Epithelial cell of esophagus (primary cell): ENCODE measurements at regions not wholly inside any gene's neighbourhood (a gene's known extent, or its start where the extent isn't known, plus 50 kb on each side); places are given as distances from the start of the nearest gene placed in this dataset.
A peak's percentile ranks its signal among the peaks of the same experiment; 100 is the strongest.

Experiments
- DNase-seq: peaks from one replicate; pipeline ENCODE4 v3.0.0; 2010; ENCODE audit warnings: low read depth
- H3K4me3 ChIP-seq: 2 replicates; pipeline ENCODE4 v1.5.1; 2011; ENCODE audit warnings: mild to moderate bottlenecking, low read length, control low read depth
- TF ChIP-seq, protein P1 (sequence below): IDR thresholded peaks from 2 replicates; pipeline ENCODE4 v1.5.1; 2011; ENCODE audit warnings: low read depth, mild to moderate bottlenecking, low read length, control low read depth, inconsistent platforms; ENCODE audit not compliant: insufficient read depth; ENCODE audit errors: missing control alignments

DNA sequence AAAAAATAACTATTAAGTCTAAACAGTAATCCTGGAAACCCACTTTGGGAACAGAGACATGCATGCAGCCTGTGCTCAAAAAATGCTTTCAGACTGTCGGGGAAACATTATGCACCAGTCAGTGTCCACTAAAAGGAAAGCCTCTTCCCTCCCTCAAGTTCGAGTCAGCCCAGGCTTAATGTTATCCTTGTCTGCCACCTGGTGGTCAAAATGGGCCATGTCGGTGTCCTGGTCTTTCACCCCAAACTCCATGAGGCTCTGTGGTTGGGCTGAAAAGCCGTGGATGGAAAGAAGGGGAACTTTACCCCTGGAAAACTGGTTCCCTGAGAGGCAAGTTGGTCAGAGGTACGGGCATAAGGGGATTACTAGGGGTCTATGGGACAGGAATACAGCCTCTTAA is 88.4 kb upstream of the ZNF492 start:
- TF ChIP-seq, protein P1, sequence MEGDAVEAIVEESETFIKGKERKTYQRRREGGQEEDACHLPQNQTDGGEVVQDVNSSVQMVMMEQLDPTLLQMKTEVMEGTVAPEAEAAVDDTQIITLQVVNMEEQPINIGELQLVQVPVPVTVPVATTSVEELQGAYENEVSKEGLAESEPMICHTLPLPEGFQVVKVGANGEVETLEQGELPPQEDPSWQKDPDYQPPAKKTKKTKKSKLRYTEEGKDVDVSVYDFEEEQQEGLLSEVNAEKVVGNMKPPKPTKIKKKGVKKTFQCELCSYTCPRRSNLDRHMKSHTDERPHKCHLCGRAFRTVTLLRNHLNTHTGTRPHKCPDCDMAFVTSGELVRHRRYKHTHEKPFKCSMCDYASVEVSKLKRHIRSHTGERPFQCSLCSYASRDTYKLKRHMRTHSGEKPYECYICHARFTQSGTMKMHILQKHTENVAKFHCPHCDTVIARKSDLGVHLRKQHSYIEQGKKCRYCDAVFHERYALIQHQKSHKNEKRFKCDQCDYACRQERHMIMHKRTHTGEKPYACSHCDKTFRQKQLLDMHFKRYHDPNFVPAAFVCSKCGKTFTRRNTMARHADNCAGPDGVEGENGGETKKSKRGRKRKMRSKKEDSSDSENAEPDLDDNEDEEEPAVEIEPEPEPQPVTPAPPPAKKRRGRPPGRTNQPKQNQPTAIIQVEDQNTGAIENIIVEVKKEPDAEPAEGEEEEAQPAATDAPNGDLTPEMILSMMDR: peak; percentile 24
- H3K4me3 ChIP-seq: no peak overlapping the region
- DNase-seq: peak; percentile 13

DNA sequence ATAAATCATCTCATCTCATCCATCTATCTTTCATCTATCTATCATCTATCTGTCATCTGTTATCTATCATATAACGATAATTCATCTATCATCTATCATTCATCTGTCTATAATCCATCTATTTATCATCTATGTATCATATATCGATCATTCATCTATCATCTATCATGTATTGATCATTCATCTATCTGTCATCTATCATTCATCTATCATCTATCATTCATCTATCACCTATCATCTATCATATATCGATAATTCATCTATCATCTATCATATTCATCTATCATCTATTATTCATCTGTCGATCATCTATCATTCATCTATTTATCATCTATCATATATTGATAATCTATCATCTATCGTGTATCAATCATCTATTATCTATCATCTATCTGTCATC is 100.4 kb upstream of the ZNF492 start:
- H3K4me3 ChIP-seq: no peak overlapping the region
- no peak for DNase-seq
- TF ChIP-seq, protein P1: no peak

DNA sequence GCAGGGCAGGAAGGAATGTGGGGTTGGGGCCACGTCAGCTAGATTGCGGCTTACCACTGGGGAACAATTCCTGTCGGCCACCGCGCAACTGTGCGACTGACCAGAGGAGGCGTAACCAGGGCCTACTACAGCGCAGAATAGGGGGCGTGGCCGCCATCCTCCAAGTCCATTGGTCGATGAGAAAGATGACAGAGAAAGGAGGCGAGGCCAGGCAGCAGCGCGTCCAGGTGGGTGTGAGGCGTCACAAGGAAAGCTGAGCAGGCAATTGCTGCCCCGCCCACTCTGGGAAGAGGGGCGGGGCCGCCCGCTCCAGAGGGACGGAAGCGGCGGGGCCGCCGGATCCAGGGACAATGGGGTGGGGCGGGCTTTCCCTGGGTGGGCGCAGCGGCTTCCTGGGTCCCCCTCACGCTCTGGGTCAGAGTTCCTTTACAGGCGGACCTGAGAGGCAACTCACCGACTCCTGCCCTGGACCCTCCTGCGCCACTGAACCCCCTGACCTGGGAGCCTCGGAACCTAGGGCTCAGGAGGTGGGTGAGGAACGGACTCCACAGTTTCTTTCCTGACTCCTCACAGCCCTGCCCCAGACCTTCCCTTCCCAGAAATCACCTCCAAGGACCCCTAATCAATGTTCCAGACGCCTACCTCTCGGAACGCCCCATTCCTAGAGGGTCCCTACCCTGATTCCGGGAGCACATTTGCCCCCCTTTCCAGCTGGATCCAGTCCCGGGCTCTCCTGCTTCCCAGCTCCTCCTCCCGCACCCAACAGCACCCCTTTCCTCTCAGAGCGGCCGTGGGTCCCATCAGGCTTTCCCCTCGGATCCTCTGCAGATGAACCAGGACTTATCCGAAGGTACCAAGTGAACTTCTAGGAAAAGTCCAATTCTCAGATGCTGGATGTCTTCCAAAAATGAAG is 101.5 kb upstream of the ZNF492 start:
- TF ChIP-seq, protein P1: no peak
- no peak overlapping the region for H3K4me3 ChIP-seq
- no peak for DNase-seq

DNA sequence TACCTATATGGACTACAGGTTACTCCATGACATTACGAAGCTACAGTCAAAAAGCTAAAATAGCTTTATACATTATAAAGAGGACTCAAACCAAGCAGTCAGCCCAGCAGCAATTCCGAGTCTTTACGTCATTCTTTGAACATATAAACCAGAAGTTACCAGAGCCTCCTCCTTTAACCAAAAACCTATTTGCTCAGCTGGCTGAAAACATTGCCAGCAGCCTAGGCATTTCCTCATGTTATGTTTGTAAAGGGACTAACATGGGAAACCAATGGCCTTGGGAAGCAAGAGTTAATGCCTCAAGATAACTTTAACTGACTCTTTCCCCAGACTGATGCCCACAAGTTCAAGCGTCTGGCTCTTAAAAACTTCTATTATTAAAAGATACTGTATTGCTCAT is 104.1 kb upstream of the ZNF492 start:
- no peak overlapping the region for H3K4me3 ChIP-seq
- TF ChIP-seq, protein P1: no peak
- no peak for DNase-seq

DNA sequence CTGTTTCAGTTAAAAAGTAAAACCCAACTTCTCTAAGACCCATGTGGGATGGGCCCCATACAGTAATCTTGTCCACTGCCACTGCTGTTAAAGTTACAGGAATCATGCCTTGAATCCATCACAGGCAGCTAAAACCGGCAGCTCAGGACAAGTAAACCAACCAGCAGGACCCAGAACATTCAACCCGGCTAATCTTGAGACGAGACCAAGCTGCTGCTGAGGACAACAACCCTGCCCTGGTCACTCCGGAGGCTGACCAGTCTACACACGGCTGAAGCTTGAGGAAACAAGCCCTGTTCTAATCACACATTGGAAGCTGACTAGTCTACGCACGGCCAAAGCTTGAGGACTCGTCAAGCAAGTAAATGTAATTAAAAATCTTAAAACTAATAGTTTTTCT is 105.2 kb upstream of the ZNF492 start:
- TF ChIP-seq, protein P1: no peak
- no peak for DNase-seq
- no peak overlapping the region for H3K4me3 ChIP-seq

DNA sequence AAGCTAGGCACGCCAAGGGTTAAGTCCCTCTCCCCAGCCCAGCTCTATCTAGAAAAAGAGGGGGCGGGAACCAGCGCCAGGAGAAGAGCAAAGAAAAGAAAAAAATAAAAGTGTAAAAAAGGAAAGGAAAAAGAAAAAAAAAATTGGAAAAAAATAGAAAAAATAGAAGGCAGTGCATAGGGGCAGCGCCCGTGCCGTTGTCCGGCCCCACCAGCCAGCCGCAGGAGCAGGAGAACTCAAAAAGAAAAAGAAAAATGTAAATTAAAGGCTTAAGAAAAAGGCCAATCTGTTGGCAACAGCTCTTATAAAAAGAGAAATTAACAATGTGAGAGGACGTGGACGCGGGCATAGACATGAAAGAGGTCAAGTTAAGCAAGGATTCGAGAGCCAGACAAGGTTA is 105.4 kb upstream of the ZNF98 start:
- TF ChIP-seq, protein P1: no peak
- no peak for DNase-seq
- H3K4me3 ChIP-seq: no peak overlapping the region
